A673 (cell line): ENCODE measurements at regions not wholly inside any gene's neighbourhood (a gene's known extent, or its start where the extent isn't known, plus 50 kb on each side); places are given as distances from the start of the nearest gene placed in this dataset.

Experiments used
- BruUV-seq: library from RNA; stranded (reverse); fragments of 400-500 nt; replicated peaks from 2 replicates; lab custom pipeline; 2021; lab: Mats Ljungman, UMichigan
- CTCF ChIA-PET: fragments of 300-600 bp; sonication (Branson Sonifier 250); formaldehyde crosslinking; loops from one replicate; lab custom pipeline; 2022; ENCODE audit warnings: antibody characterized with exemption; lab: Charles Lee
- POLR2A ChIA-PET: fragments of 300-600 bp; sonication (Branson Sonifier 250); formaldehyde crosslinking; loops from one replicate; lab custom pipeline; 2022; ENCODE audit warnings: antibody characterized with exemption; ENCODE audit not compliant: low non-redundant PET; lab: Charles Lee
- DNase-seq: peaks from one replicate; pipeline ENCODE4 v3.0.0-alpha.2; 2015; ENCODE audit warnings: low spot score
- H3K27ac ChIP-seq: fragments of 200-600 bp; sonication (generic); 2 replicates; pipeline ENCODE4 v1.5.1; 2016; ENCODE audit warnings: mixed run types, low read depth, mild to moderate bottlenecking, mixed read lengths, antibody characterized with exemption, low read length; ENCODE audit not compliant: poor library complexity, severe bottlenecking
- H3K27me3 ChIP-seq: fragments of 200-600 bp; sonication (generic); replicated peaks from 2 replicates; pipeline ENCODE4 v1.6.1; 2017; ENCODE audit warnings: mixed run types, low read depth, mild to moderate bottlenecking, mixed read lengths, antibody characterized with exemption, low read length; ENCODE audit not compliant: insufficient read depth, poor library complexity
- H3K36me3 ChIP-seq: fragments of 200-600 bp; sonication (generic); 2 replicates; pipeline ENCODE4 v1.6.1; 2016; ENCODE audit warnings: mixed run types, mild to moderate bottlenecking, mixed read lengths, antibody characterized with exemption, low read length; ENCODE audit not compliant: insufficient read depth, poor library complexity, severe bottlenecking
- H3K4me1 ChIP-seq: fragments of 200-600 bp; sonication (generic); 2 replicates; pipeline ENCODE4 v1.6.1; 2017; ENCODE audit warnings: mixed run types, mild to moderate bottlenecking, mixed read lengths, antibody characterized with exemption, low read length; ENCODE audit not compliant: insufficient read depth, poor library complexity, severe bottlenecking
- H3K4me3 ChIP-seq: fragments of 200-600 bp; sonication (generic); 2 replicates; pipeline ENCODE4 v1.5.1; 2016; ENCODE audit warnings: low read depth, mixed run types, mild to moderate bottlenecking, mixed read lengths, low read length; ENCODE audit not compliant: poor library complexity, severe bottlenecking
- H3K9me3 ChIP-seq: fragments of 200-600 bp; sonication (generic); 2 replicates; pipeline ENCODE4 v1.6.1; 2016; ENCODE audit warnings: mixed run types, low read depth, mild to moderate bottlenecking, mixed read lengths, antibody characterized with exemption, low read length; ENCODE audit not compliant: poor library complexity, severe bottlenecking
- CTCF ChIP-seq: fragments of 300-800, 200-600 bp; sonication (generic); conservative IDR thresholded peaks from 2 replicates; pipeline ENCODE4 v1.5.1; 2017; ENCODE audit warnings: low read depth, mild to moderate bottlenecking, antibody characterized with exemption, low read length, moderate library complexity, mixed read lengths
- EZH2 ChIP-seq: fragments of 200-600 bp; sonication (generic); IDR thresholded peaks from 2 replicates; pipeline ENCODE4 v1.6.1; 2017; ENCODE audit warnings: borderline replicate concordance, low read depth, mild to moderate bottlenecking, mixed read lengths, antibody characterized with exemption, low read length; ENCODE audit not compliant: poor library complexity, severe bottlenecking
- intact Hi-C: fragments of 100-400 bp; cut with micrococcal nuclease; formaldehyde crosslinking; loops from one replicate; pipeline ENCODE4 v1.10.0; 2022; ENCODE audit not compliant: unreplicated experiment

- no peaks in the 10 kb centered on the region for H3K4me1 ChIP-seq
- H3K4me3 ChIP-seq: no peak overlapping the region
- ChIA-PET CTCF (no interaction called here), POLR2A (no interaction called here)
- H3K9me3 ChIP-seq: no peaks in the 10 kb centered on the region
- no peaks in the 10 kb centered on the region for H3K36me3 ChIP-seq
- no peak for TF ChIP-seq EZH2
- no peak for TF ChIP-seq CTCF
- no peak overlapping the region for H3K27ac ChIP-seq
- DNase-seq: no peak
- intact Hi-C loops: no loop called here
- no peaks in the 10 kb centered on the region for H3K27me3 ChIP-seq
- BruUV-seq: no TSS peak
Observed at GRCh38 chr11:11735586-11735985, 106.2 kb upstream of the USP47 start.

- POLR2A ChIA-PET: no interaction called here
- CTCF ChIA-PET: no interaction called here
- DNase-seq: no peak
- Histone ChIP-seq H3K4me1 (no peaks in the 10 kb centered on the region), H3K27me3 (no peaks in the 10 kb centered on the region), H3K9me3 (no peaks in the 10 kb centered on the region), H3K4me3 (no peak overlapping the region), H3K27ac (no peak overlapping the region), H3K36me3 (no peaks in the 10 kb centered on the region)
- BruUV-seq: no TSS peak
- TF ChIP-seq EZH2 (no peak), CTCF (no peak)
- intact Hi-C loops: no loop called here
Observed at GRCh38 chr11:11733246-11733747, 108.5 kb upstream of the USP47 start.

- ChIA-PET CTCF (no interaction called here), POLR2A (no interaction called here)
- DNase-seq: no peak
- no peaks in the 10 kb centered on the region for H3K27me3 ChIP-seq
- no peaks in the 10 kb centered on the region for H3K36me3 ChIP-seq
- no peak overlapping the region for H3K4me3 ChIP-seq
- no TSS peak for BruUV-seq
- no peak overlapping the region for H3K27ac ChIP-seq
- no peak for TF ChIP-seq EZH2
- no peak for TF ChIP-seq CTCF
- H3K4me1 ChIP-seq: no peaks in the 10 kb centered on the region
- H3K9me3 ChIP-seq: no peaks in the 10 kb centered on the region
- intact Hi-C loops: no loop called here
Observed at GRCh38 chr11:11732116-11732515, 109.7 kb upstream of the USP47 start.
